ENCODE measurements at regions not wholly inside any gene's neighbourhood (a gene's known extent, or its start where the extent isn't known, plus 50 kb on each side); places are given as distances from the start of the nearest gene placed in this dataset.

GRCh38 chr20:16158090-16158975, 414.9 kb downstream of the KIF16B start:
- DNase-seq (ENCODE audit: low spot score, unreplicated experiment): no peak
- TF ChIP-seq CTCF (IDR thresholded peaks at IDR 0.05; ENCODE audit: unreplicated experiment): no peak
- Mint-ChIP-seq H3K4me3 (ENCODE audit: low read depth) (no peak overlapping the region), H3K27me3 (no peaks in the 10 kb centered on the region), H3K27ac (no peak overlapping the region), H3K4me1 (ENCODE audit: low read depth) (peaks cover 6% of the 10 kb centered on the region), H3K9me3 (ENCODE audit: low read depth) (peaks cover 13% of the 10 kb centered on the region), H3K36me3 (ENCODE audit: insufficient read depth) (no peaks in the 10 kb centered on the region)

GRCh38 chr20:16147916-16148315, 425.3 kb downstream of the KIF16B start:
- H3K4me1 Mint-ChIP-seq (ENCODE audit: low read depth): no peaks in the 10 kb centered on the region
- peaks cover 2% of the 10 kb centered on the region for H3K36me3 Mint-ChIP-seq (ENCODE audit: insufficient read depth)
- H3K27ac Mint-ChIP-seq: no peak overlapping the region
- no peaks in the 10 kb centered on the region for H3K27me3 Mint-ChIP-seq
- DNase-seq (ENCODE audit: low spot score, unreplicated experiment): no peak
- TF ChIP-seq CTCF (IDR thresholded peaks at IDR 0.05; ENCODE audit: unreplicated experiment): no peak
- H3K9me3 Mint-ChIP-seq (ENCODE audit: low read depth): peaks cover 3% of the 10 kb centered on the region
- H3K4me3 Mint-ChIP-seq (ENCODE audit: low read depth): no peak overlapping the region

GRCh38 chr20:16147216-16147615, 426.0 kb downstream of the KIF16B start:
- no peaks in the 10 kb centered on the region for H3K27me3 Mint-ChIP-seq

GRCh38 chr20:16145919-16146318, 427.3 kb downstream of the KIF16B start:
- no peaks in the 10 kb centered on the region for H3K4me1 Mint-ChIP-seq (ENCODE audit: low read depth)
- no peak overlapping the region for H3K27ac Mint-ChIP-seq
- peaks cover 4% of the 10 kb centered on the region for H3K9me3 Mint-ChIP-seq (ENCODE audit: low read depth)
- no peaks in the 10 kb centered on the region for H3K36me3 Mint-ChIP-seq (ENCODE audit: insufficient read depth)
- H3K27me3 Mint-ChIP-seq: no peaks in the 10 kb centered on the region
- no peak for TF ChIP-seq CTCF (IDR thresholded peaks at IDR 0.05; ENCODE audit: unreplicated experiment)
- DNase-seq (ENCODE audit: low spot score, unreplicated experiment): no peak
- no peak overlapping the region for H3K4me3 Mint-ChIP-seq (ENCODE audit: low read depth)

More at GRCh38 chr20:16147216-16147615, 426.0 kb downstream of the KIF16B start:
- Mint-ChIP-seq H3K36me3 (ENCODE audit: insufficient read depth) (no peaks in the 10 kb centered on the region), H3K4me1 (ENCODE audit: low read depth) (no peaks in the 10 kb centered on the region), H3K4me3 (ENCODE audit: low read depth) (no peak overlapping the region), H3K27ac (no peak overlapping the region), H3K9me3 (ENCODE audit: low read depth) (no peaks in the 10 kb centered on the region)
- DNase-seq (ENCODE audit: low spot score, unreplicated experiment): no peak
- no peak for TF ChIP-seq CTCF (IDR thresholded peaks at IDR 0.05; ENCODE audit: unreplicated experiment)

- no peak for TF ChIP-seq CTCF (IDR thresholded peaks at IDR 0.05; ENCODE audit: unreplicated experiment)
- no peak for DNase-seq (ENCODE audit: low spot score, unreplicated experiment)
- H3K27me3 Mint-ChIP-seq: no peaks in the 10 kb centered on the region
- H3K36me3 Mint-ChIP-seq (ENCODE audit: insufficient read depth): no peaks in the 10 kb centered on the region
- no peaks in the 10 kb centered on the region for H3K4me1 Mint-ChIP-seq (ENCODE audit: low read depth)
- H3K27ac Mint-ChIP-seq: no peak overlapping the region
- peaks cover 11% of the 10 kb centered on the region for H3K9me3 Mint-ChIP-seq (ENCODE audit: low read depth)
- no peak overlapping the region for H3K4me3 Mint-ChIP-seq (ENCODE audit: low read depth)
These were observed 429.7 kb downstream of the KIF16B start for GRCh38 chr20:16143596-16143995.

All from progenitor cell of endocrine pancreas (in vitro differentiated cells).